ENCODE measurements at regions not wholly inside any gene's neighbourhood (a gene's known extent, or its start where the extent isn't known, plus 50 kb on each side); places are given as distances from the start of the nearest gene placed in this dataset.
A peak's percentile ranks its signal among the peaks of the same experiment; 100 is the strongest.

GRCh38 chr9:74275872-74276508, 221.1 kb upstream of the RORB start:
- no peak for DNase-seq
- no peak overlapping the region for H3K4me2 ChIP-seq
- TF ChIP-seq, protein P1, sequence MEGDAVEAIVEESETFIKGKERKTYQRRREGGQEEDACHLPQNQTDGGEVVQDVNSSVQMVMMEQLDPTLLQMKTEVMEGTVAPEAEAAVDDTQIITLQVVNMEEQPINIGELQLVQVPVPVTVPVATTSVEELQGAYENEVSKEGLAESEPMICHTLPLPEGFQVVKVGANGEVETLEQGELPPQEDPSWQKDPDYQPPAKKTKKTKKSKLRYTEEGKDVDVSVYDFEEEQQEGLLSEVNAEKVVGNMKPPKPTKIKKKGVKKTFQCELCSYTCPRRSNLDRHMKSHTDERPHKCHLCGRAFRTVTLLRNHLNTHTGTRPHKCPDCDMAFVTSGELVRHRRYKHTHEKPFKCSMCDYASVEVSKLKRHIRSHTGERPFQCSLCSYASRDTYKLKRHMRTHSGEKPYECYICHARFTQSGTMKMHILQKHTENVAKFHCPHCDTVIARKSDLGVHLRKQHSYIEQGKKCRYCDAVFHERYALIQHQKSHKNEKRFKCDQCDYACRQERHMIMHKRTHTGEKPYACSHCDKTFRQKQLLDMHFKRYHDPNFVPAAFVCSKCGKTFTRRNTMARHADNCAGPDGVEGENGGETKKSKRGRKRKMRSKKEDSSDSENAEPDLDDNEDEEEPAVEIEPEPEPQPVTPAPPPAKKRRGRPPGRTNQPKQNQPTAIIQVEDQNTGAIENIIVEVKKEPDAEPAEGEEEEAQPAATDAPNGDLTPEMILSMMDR (conservative IDR thresholded peaks at IDR 0.05), result no peak
- TF ChIP-seq EZH2 (IDR thresholded peaks at IDR 0.05; ENCODE audit: low read depth), result no peak
- no peaks in the 10 kb centered on the region for H3K4me1 ChIP-seq (replicated peaks; ENCODE audit: insufficient read depth)
- H3K9me3 ChIP-seq (ENCODE audit: insufficient read depth, low read depth), result no peaks in the 10 kb centered on the region; the same call in 1 of the 2 replicates
- no peak overlapping the region for H3K27ac ChIP-seq
- no peaks in the 10 kb centered on the region for H3K27me3 ChIP-seq (ENCODE audit: insufficient read depth, low read depth)
- no peaks in the 10 kb centered on the region for H4K20me1 ChIP-seq (ENCODE audit: insufficient read depth)
- ChIA-PET POLR2A (ENCODE audit: unreplicated experiment) (no interaction called here), CTCF (no interaction called here)
- H2AFZ ChIP-seq, result no peak overlapping the region
- no peaks in the 10 kb centered on the region for H3K9me2 ChIP-seq (ENCODE audit: insufficient read depth)
- H3F3A ChIP-seq (ENCODE audit: insufficient read depth, low read depth), result no peaks in the 10 kb centered on the region
- H3K36me3 ChIP-seq (ENCODE audit: low read depth), result no peaks in the 10 kb centered on the region
- H3K4me3 ChIP-seq, result no peak overlapping the region
- no peaks in the 10 kb centered on the region for H3K79me2 ChIP-seq (ENCODE audit: low read depth)
- intact Hi-C loops (cut with micrococcal nuclease; ENCODE audit: unreplicated experiment), result loop anchor here (10.0 kb wide), 1 partner anchor 591 kb away; no protein-coding TSS in a partner anchor
- BruUV-seq (replicated peaks), result no TSS peak

DNA sequence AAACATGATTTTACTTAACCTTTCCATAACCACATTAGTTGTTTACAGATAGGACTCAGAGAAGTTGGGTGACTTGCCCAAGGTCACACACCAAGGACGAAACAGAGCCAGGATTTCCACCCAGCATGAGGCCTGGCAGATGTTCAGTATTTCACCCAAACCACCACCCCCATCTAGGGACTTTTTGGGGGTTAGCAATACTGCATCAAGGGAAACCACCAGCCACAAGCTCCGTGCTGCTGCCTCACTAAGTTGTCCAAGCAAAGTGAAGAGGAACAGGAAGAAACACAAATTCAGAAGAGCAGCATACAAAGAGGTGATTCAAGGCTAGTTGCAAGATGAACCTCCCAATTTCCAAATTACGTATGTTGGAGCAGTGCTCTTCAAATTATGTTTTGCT, 219.6 kb upstream of the RORB start:
- no peak overlapping the region for H3K27ac ChIP-seq
- no peak overlapping the region for H2AFZ ChIP-seq
- no peak for DNase-seq
- no peaks in the 10 kb centered on the region for H3K36me3 ChIP-seq (ENCODE audit: low read depth)
- POLR2A ChIA-PET (ENCODE audit: unreplicated experiment), result no interaction called here
- no peak for TF ChIP-seq EZH2 (IDR thresholded peaks at IDR 0.05; ENCODE audit: low read depth)
- TF ChIP-seq, protein P1 (conservative IDR thresholded peaks at IDR 0.05), result no peak
- no peak overlapping the region for H3K4me2 ChIP-seq
- CTCF ChIA-PET, result no interaction called here
- H4K20me1 ChIP-seq (ENCODE audit: insufficient read depth), result no peaks in the 10 kb centered on the region
- no peaks in the 10 kb centered on the region for H3K4me1 ChIP-seq (replicated peaks; ENCODE audit: insufficient read depth)
- no peaks in the 10 kb centered on the region for H3K79me2 ChIP-seq (ENCODE audit: low read depth)
- H3K27me3 ChIP-seq (ENCODE audit: insufficient read depth, low read depth), result no peaks in the 10 kb centered on the region
- H3K9me2 ChIP-seq (ENCODE audit: insufficient read depth), result no peaks in the 10 kb centered on the region
- BruUV-seq (replicated peaks), result no TSS peak
- intact Hi-C loops (cut with micrococcal nuclease; ENCODE audit: unreplicated experiment), result loop anchor here (10.0 kb wide), 1 partner anchor 593 kb away; no protein-coding TSS in a partner anchor
- no peak overlapping the region for H3K4me3 ChIP-seq
- no peaks in the 10 kb centered on the region for H3F3A ChIP-seq (ENCODE audit: insufficient read depth, low read depth)
- no peaks in the 10 kb centered on the region for H3K9me3 ChIP-seq (ENCODE audit: insufficient read depth, low read depth)

GRCh38 chr9:74281674-74282073, 215.5 kb upstream of the RORB start:
- Histone ChIP-seq H3K36me3 (ENCODE audit: low read depth) (no peaks in the 10 kb centered on the region), H3K9me2 (ENCODE audit: insufficient read depth) (no peaks in the 10 kb centered on the region), H4K20me1 (ENCODE audit: insufficient read depth) (no peaks in the 10 kb centered on the region), H3F3A (ENCODE audit: insufficient read depth, low read depth) (no peaks in the 10 kb centered on the region), H3K4me2 (no peak overlapping the region), H3K4me3 (no peak overlapping the region), H3K27ac (no peak overlapping the region), H3K79me2 (ENCODE audit: low read depth) (no peaks in the 10 kb centered on the region), H3K9me3 (ENCODE audit: insufficient read depth, low read depth) (no peaks in the 10 kb centered on the region), H2AFZ (no peak overlapping the region), H3K27me3 (ENCODE audit: insufficient read depth, low read depth) (no peaks in the 10 kb centered on the region), H3K4me1 (replicated peaks; ENCODE audit: insufficient read depth) (no peaks in the 10 kb centered on the region)
- intact Hi-C loops (cut with micrococcal nuclease; ENCODE audit: unreplicated experiment), result loop anchor here (2.0 kb wide), 1 partner anchor 1081 kb away; no protein-coding TSS in a partner anchor
- POLR2A ChIA-PET (ENCODE audit: unreplicated experiment), result no interaction called here
- CTCF ChIA-PET, result no interaction called here
- TF ChIP-seq, protein P1 (conservative IDR thresholded peaks at IDR 0.05), result peak; percentile 44; the same call in 1 of the 2 replicates
- TF ChIP-seq EZH2 (IDR thresholded peaks at IDR 0.05; ENCODE audit: low read depth), result no peak
- no TSS peak for BruUV-seq (replicated peaks)
- no peak for DNase-seq

Measured in PC-9 (cell line).